Hepatocyte (in vitro differentiated cells): ENCODE measurements at regions not wholly inside any gene's neighbourhood (a gene's known extent, or its start where the extent isn't known, plus 50 kb on each side); places are given as distances from the start of the nearest gene placed in this dataset.

Experiments
- EZH2 ChIP-seq: fragments of 200-600 bp; sonication (generic); IDR thresholded peaks from 2 replicates; pipeline ENCODE4 v1.6.1; 2016; ENCODE audit warnings: antibody characterized with exemption, mild to moderate bottlenecking, borderline replicate concordance
- EZH2phosphoT487 ChIP-seq: fragments of 200-600 bp; sonication (generic); IDR thresholded peaks from one replicate; pipeline ENCODE4 v1.6.1; 2018; ENCODE audit warnings: antibody characterized with exemption, mild to moderate bottlenecking, low read depth, moderate library complexity; ENCODE audit not compliant: unreplicated experiment, severe bottlenecking
- TF ChIP-seq, protein P1 (sequence below): fragments of 200-600 bp; sonication (generic); IDR thresholded peaks from 2 replicates; pipeline ENCODE4 v1.5.1; 2016; ENCODE audit warnings: antibody characterized with exemption, mild to moderate bottlenecking; ENCODE audit not compliant: poor library complexity

DNA sequence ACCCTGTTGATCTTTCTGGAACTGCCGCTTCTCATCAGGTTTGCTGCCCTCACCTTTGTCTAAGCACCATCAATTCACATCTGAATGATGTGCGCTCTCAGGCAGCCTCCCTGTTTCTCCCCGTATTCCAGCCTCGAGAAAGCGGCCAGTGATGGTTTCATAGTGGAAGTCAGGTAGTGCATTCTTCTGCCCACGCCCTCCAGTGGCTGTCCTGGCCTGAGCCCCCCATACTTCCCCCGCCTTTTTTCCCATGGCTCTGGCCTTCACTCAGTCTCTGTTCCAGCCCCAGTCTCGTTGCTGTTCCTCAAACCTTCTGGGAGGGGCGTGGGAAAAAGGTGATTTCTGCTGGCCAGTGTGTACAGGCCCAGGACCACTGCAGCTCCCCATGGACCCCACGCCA lies 101.3 kb downstream of the ASB7 start:
- TF ChIP-seq, protein P1, sequence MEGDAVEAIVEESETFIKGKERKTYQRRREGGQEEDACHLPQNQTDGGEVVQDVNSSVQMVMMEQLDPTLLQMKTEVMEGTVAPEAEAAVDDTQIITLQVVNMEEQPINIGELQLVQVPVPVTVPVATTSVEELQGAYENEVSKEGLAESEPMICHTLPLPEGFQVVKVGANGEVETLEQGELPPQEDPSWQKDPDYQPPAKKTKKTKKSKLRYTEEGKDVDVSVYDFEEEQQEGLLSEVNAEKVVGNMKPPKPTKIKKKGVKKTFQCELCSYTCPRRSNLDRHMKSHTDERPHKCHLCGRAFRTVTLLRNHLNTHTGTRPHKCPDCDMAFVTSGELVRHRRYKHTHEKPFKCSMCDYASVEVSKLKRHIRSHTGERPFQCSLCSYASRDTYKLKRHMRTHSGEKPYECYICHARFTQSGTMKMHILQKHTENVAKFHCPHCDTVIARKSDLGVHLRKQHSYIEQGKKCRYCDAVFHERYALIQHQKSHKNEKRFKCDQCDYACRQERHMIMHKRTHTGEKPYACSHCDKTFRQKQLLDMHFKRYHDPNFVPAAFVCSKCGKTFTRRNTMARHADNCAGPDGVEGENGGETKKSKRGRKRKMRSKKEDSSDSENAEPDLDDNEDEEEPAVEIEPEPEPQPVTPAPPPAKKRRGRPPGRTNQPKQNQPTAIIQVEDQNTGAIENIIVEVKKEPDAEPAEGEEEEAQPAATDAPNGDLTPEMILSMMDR: no peak
- TF ChIP-seq EZH2 (no peak), EZH2phosphoT487 (no peak)
